B cell (primary cell): ENCODE measurements at regions not wholly inside any gene's neighbourhood (a gene's known extent, or its start where the extent isn't known, plus 50 kb on each side); places are given as distances from the start of the nearest gene placed in this dataset.

Experiments
- ATAC-seq: fragments of 200-7000 bp; cut with Tn5 transposase; one replicate; pipeline ENCODE4 v1.10.0; 2021; ENCODE audit warnings: low read depth, mild to moderate bottlenecking, moderate number of reproducible peaks, moderate library complexity
- CTCF ChIA-PET: fragments of 350-600 bp; sonication (Branson Sonifier 250); formaldehyde crosslinking; loops from one replicate; lab custom pipeline; 2021; ENCODE audit warnings: antibody characterized with exemption, inconsistent platforms; lab: Charles Lee
- POLR2A ChIA-PET: fragments of 350-600 bp; sonication (Branson Sonifier 250); formaldehyde crosslinking; loops from one replicate; lab custom pipeline; 2021; ENCODE audit warnings: antibody characterized with exemption; lab: Charles Lee
- DNase-seq: peaks from one replicate; pipeline ENCODE4 v3.0.0; 2013
- H2AFZ ChIP-seq: 2 replicates; pipeline ENCODE4 v1.6.1; 2012; ENCODE audit warnings: mild to moderate bottlenecking, low read depth, low read length; ENCODE audit not compliant: insufficient read depth, poor library complexity, severe bottlenecking
- H3K27ac ChIP-seq, 2 donors: 1 replicate in 1 of 2; 2 replicates in 1 of 2; pipeline ENCODE4 v1.5.1; 2012 to 2013; ENCODE audit warnings: low read length in 2 of 2, mild to moderate bottlenecking in 2 of 2, moderate library complexity in 1 of 2
- H3K27me3 ChIP-seq, 4 experiments: fragments of 200-600 bp in 1 of 4; sonication (generic) in 1 of 4; replicated peaks in 1 of 4; 1 replicate in 2 of 4; 2 replicates in 2 of 4; pipeline versions ENCODE4 v1.6.1 to v1.7.0; 2013 to 2016; ENCODE audit warnings: low read length in 3 of 4, mild to moderate bottlenecking in 2 of 4, mixed read lengths in 1 of 4, moderate library complexity in 1 of 4; ENCODE audit not compliant: insufficient read depth in 4 of 4, control insufficient read depth in 3 of 4; ENCODE audit errors: control extremely low read depth in 1 of 4
- H3K36me3 ChIP-seq, 2 experiments: replicated peaks in 1 of 2; 1 replicate in 1 of 2; 2 replicates in 1 of 2; pipeline versions ENCODE4 v1.6.1 to v1.7.1; 2013; ENCODE audit warnings: low read length in 1 of 2; ENCODE audit not compliant: insufficient read depth in 2 of 2, control insufficient read depth in 1 of 2; ENCODE audit errors: control extremely low read depth in 1 of 2, extremely low read depth in 1 of 2
- H3K4me1 ChIP-seq, 2 donors: fragments of 200-600 bp in 1 of 2; sonication (generic) in 1 of 2; 1 replicate in 1 of 2; 2 replicates in 1 of 2; pipeline versions ENCODE4 v1.5.1 to v1.6.1; 2013 to 2017; ENCODE audit warnings: low read length in 2 of 2; ENCODE audit not compliant: control insufficient read depth in 2 of 2, insufficient read depth in 2 of 2
- H3K4me2 ChIP-seq: replicated peaks from 2 replicates; pipeline ENCODE3; 2012; ENCODE audit warnings: mild to moderate bottlenecking, low read depth, low read length; ENCODE audit not compliant: poor library complexity, severe bottlenecking
- H3K4me3 ChIP-seq, 5 experiments: fragments of 200-600 bp in 1 of 5; sonication (generic) in 1 of 5; 1 replicate in 3 of 5; 2 replicates in 2 of 5; pipeline versions ENCODE4 v1.5.1 to v1.7.0; 2011 to 2016; ENCODE audit warnings: low read length in 4 of 5, mild to moderate bottlenecking in 4 of 5, low read depth in 2 of 5, control low read depth in 1 of 5, moderate library complexity in 1 of 5; ENCODE audit not compliant: insufficient read depth in 1 of 5; ENCODE audit errors: control extremely low read depth in 1 of 5, extremely low read depth in 1 of 5
- H3K79me2 ChIP-seq: fragments of 200-600 bp; sonication (generic); one replicate; pipeline ENCODE4 v1.6.0; 2016; ENCODE audit warnings: low read length; ENCODE audit not compliant: control insufficient read depth, insufficient read depth
- H3K9ac ChIP-seq: fragments of 200-600 bp; sonication (generic); 2 replicates; pipeline ENCODE4 v1.6.1; 2017; ENCODE audit warnings: mild to moderate bottlenecking, low read length, moderate library complexity
- H3K9me3 ChIP-seq, 3 donors: one replicate each; pipeline versions ENCODE4 v1.6.1 to v1.7.1; 2013; ENCODE audit warnings: low read length in 2 of 3; ENCODE audit not compliant: control insufficient read depth in 2 of 3, insufficient read depth in 1 of 3; ENCODE audit errors: control extremely low read depth in 1 of 3
- H4K20me1 ChIP-seq: 2 replicates; pipeline ENCODE4 v1.6.0; 2012; ENCODE audit warnings: mild to moderate bottlenecking, low read length; ENCODE audit not compliant: insufficient read depth, control insufficient read depth, poor library complexity, severe bottlenecking
- H3K27ac Mint-ChIP-seq: one replicate; pipeline ENCODE4 v1.8.0; 2021; ENCODE audit warnings: mixed read lengths
- H3K27me3 Mint-ChIP-seq: one replicate; pipeline ENCODE4 v1.8.0; 2021; ENCODE audit warnings: mixed read lengths
- H3K4me1 Mint-ChIP-seq: one replicate; pipeline ENCODE4 v1.8.0; 2021; ENCODE audit warnings: mixed read lengths
- H3K4me3 Mint-ChIP-seq: one replicate; pipeline ENCODE4 v1.8.0; 2021; ENCODE audit warnings: mixed read lengths
- H3K9me3 Mint-ChIP-seq: one replicate; pipeline ENCODE4 v1.8.0; 2022; ENCODE audit warnings: mixed read lengths; ENCODE audit not compliant: insufficient read depth
- EZH2 ChIP-seq: IDR thresholded peaks from 2 replicates; pipeline ENCODE4 v1.6.1; 2012; ENCODE audit warnings: borderline replicate concordance, low read depth, mild to moderate bottlenecking, moderate library complexity, low read length; ENCODE audit not compliant: insufficient read depth, poor library complexity, severe bottlenecking
- WGBS: methylation state at CpG from one replicate; pipeline ENCODE4 v1.1.5; 2013; ENCODE audit warnings: missing lambda C conversion rate; ENCODE audit not compliant: insufficient coverage; 5-methylcytosine and 5-hydroxymethylcytosine counted together
- intact Hi-C: fragments of 100-400 bp; cut with micrococcal nuclease; formaldehyde crosslinking; loops from one replicate; pipeline ENCODE4 v1.10.0; 2022
- TF ChIP-seq, protein P1 (sequence below): fragments of 200-600 bp; IDR thresholded peaks from one replicate; pipeline ENCODE4 v1.8.0; 2022; ENCODE audit warnings: antibody characterized with exemption, mild to moderate bottlenecking

DNA sequence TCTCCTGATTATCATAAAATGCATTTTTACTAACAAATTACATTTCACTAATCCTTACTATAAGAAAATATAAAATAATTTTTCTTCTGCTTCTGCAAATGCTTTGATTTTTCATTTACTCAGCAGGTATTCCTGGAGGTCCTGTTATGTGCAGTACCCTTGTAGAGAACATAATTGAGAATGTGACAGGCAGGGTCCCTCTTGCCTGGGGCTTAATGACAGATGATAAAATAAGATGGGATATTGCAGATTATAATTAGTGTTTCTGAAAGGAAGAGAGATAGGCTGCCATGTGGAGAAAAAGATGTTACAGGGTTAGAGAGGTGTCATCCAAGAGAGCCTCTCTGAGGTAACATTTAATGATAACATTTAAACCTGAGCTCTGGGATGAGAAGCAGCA is 128.9 kb downstream of the MAD2L1 start:
- Histone ChIP-seq H3K4me3 (no peak overlapping the region), H3K27me3 (no peaks in the 10 kb centered on the region), H3K36me3 (no peaks in the 10 kb centered on the region), H3K27ac (no peak overlapping the region), H2AFZ (no peak overlapping the region), H4K20me1 (no peaks in the 10 kb centered on the region), H3K4me2 (no peak overlapping the region), H3K9me3 (no peaks in the 10 kb centered on the region), H3K79me2 (no peaks in the 10 kb centered on the region), H3K9ac (no peak overlapping the region), H3K4me1 (no peaks in the 10 kb centered on the region)
- Mint-ChIP-seq H3K4me3 (no peak overlapping the region), H3K27me3 (peaks cover 7% of the 10 kb centered on the region), H3K9me3 (no peaks in the 10 kb centered on the region), H3K4me1 (no peaks in the 10 kb centered on the region), H3K27ac (no peak overlapping the region)
- ATAC-seq (no peak), DNase-seq (no peak)
- ChIA-PET CTCF (no interaction called here), POLR2A (no interaction called here)
- intact Hi-C loops = no loop called here
- TF ChIP-seq, protein P1, sequence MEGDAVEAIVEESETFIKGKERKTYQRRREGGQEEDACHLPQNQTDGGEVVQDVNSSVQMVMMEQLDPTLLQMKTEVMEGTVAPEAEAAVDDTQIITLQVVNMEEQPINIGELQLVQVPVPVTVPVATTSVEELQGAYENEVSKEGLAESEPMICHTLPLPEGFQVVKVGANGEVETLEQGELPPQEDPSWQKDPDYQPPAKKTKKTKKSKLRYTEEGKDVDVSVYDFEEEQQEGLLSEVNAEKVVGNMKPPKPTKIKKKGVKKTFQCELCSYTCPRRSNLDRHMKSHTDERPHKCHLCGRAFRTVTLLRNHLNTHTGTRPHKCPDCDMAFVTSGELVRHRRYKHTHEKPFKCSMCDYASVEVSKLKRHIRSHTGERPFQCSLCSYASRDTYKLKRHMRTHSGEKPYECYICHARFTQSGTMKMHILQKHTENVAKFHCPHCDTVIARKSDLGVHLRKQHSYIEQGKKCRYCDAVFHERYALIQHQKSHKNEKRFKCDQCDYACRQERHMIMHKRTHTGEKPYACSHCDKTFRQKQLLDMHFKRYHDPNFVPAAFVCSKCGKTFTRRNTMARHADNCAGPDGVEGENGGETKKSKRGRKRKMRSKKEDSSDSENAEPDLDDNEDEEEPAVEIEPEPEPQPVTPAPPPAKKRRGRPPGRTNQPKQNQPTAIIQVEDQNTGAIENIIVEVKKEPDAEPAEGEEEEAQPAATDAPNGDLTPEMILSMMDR = no peak
- TF ChIP-seq EZH2 = no peak

DNA sequence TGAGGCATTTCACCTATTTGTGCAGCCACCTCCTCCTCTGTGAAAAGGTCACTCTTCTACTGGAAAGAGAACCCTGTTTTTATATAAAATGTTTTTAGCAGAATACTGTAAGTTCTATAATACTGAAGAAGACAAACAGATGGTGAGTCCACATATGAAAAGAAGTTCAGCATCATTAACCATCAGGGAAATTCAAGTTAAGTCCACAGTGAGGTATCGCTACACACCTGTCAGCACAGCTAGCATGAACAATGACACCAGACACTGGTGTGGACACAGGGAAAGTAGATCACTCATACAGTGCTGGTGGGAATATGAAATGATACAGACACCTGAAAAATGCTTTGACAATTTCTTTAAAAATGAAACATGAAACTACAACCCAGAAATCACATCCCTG is 133.0 kb downstream of the MAD2L1 start:
- no peaks in the 10 kb centered on the region for H3K36me3 ChIP-seq
- CTCF ChIA-PET = no interaction called here
- H3K79me2 ChIP-seq = no peaks in the 10 kb centered on the region
- DNase-seq (no peak), ATAC-seq (no peak)
- H3K4me1 Mint-ChIP-seq = no peaks in the 10 kb centered on the region
- no peak overlapping the region for H3K4me3 Mint-ChIP-seq
- no peak overlapping the region for H3K27ac ChIP-seq
- no peaks in the 10 kb centered on the region for H3K9me3 ChIP-seq
- H4K20me1 ChIP-seq = no peaks in the 10 kb centered on the region
- POLR2A ChIA-PET = no interaction called here
- WGBS = no CpG with 5 or more reads among the region's 1 CpG
- no peak overlapping the region for H3K27ac Mint-ChIP-seq
- H3K9me3 Mint-ChIP-seq = no peaks in the 10 kb centered on the region
- no peaks in the 10 kb centered on the region for H3K27me3 ChIP-seq
- intact Hi-C loops = no loop called here
- peaks cover 7% of the 10 kb centered on the region for H3K27me3 Mint-ChIP-seq
- H3K9ac ChIP-seq = no peak overlapping the region
- TF ChIP-seq, protein P1 = no peak
- TF ChIP-seq EZH2 = no peak
- H3K4me3 ChIP-seq = no peak overlapping the region
- H3K4me1 ChIP-seq = no peaks in the 10 kb centered on the region
- no peak overlapping the region for H3K4me2 ChIP-seq
- no peak overlapping the region for H2AFZ ChIP-seq
